IMR-90 (cell line): ENCODE measurements at regions not wholly inside any gene's neighbourhood (a gene's known extent, or its start where the extent isn't known, plus 50 kb on each side); places are given as distances from the start of the nearest gene placed in this dataset.

ENCODE experiments used
- ATAC-seq: fragments of 200-7000 bp; cut with Tn5 transposase; 2 replicates; pipeline ENCODE4 v1.9.1; 2020; ENCODE audit warnings: low read depth, mild to moderate bottlenecking, moderate library complexity
- BruUV-seq: library from RNA; stranded (reverse); fragments of 400-500 nt; replicated peaks from 2 replicates; lab custom pipeline; 2021; lab: Mats Ljungman, UMichigan
- CTCF ChIA-PET: fragments of 300-600 bp; formaldehyde crosslinking; extraction: SDS; loops from one replicate; lab custom pipeline; 2021; ENCODE audit warnings: antibody characterized with exemption; lab: Yijun Ruan, JAX
- POLR2A ChIA-PET: fragments of 300-600 bp; sonication (Branson Sonifier 250); formaldehyde crosslinking; loops from one replicate; lab custom pipeline; 2022; ENCODE audit warnings: antibody characterized with exemption; ENCODE audit not compliant: unreplicated experiment; lab: Charles Lee
- DNase-seq: peaks from one replicate; pipeline ENCODE4 v3.0.0; 2013
- H2AFZ ChIP-seq: replicated peaks from 2 replicates; pipeline ENCODE3; 2013; ENCODE audit warnings: low read length, mild to moderate bottlenecking; ENCODE audit not compliant: poor library complexity
- H2AK5ac ChIP-seq: 2 replicates; pipeline ENCODE4 v1.6.1; 2013; ENCODE audit warnings: low read depth, low read length, inconsistent platforms
- H2AK9ac ChIP-seq: replicated peaks from 2 replicates; pipeline ENCODE3; 2013; ENCODE audit warnings: mild to moderate bottlenecking, low read depth, low read length, moderate library complexity; ENCODE audit not compliant: poor library complexity
- H2BK120ac ChIP-seq: 2 replicates; pipeline ENCODE4 v1.6.1; 2013; ENCODE audit warnings: low read depth, low read length, inconsistent platforms
- H2BK15ac ChIP-seq: 3 replicates; pipeline ENCODE4 v1.6.1; 2013; ENCODE audit warnings: low read depth, low read length, inconsistent platforms
- H2BK20ac ChIP-seq: 2 replicates; pipeline ENCODE4 v1.6.1; 2013; ENCODE audit warnings: low read depth, mild to moderate bottlenecking, inconsistent platforms, low read length, moderate library complexity
- H2BK5ac ChIP-seq: 2 replicates; pipeline ENCODE4 v1.6.1; 2013; ENCODE audit warnings: mild to moderate bottlenecking, low read depth, low read length, inconsistent platforms; ENCODE audit not compliant: poor library complexity, severe bottlenecking
- H3K14ac ChIP-seq: replicated peaks from 2 replicates; pipeline ENCODE4 v1.6.1; 2013; ENCODE audit warnings: low read depth, low read length, inconsistent platforms
- H3K18ac ChIP-seq: 2 replicates; pipeline ENCODE4 v1.6.1; 2013; ENCODE audit warnings: low read depth, low read length, control low read depth
- H3K23ac ChIP-seq: 2 replicates; pipeline ENCODE4 v1.6.1; 2013; ENCODE audit warnings: low read depth, low read length, inconsistent platforms
- H3K27ac ChIP-seq: 2 replicates; pipeline ENCODE4 v1.5.1; 2013; ENCODE audit warnings: mild to moderate bottlenecking, control low read depth, low read length; ENCODE audit not compliant: insufficient read depth
- H3K27me3 ChIP-seq: 2 replicates; pipeline ENCODE4 v1.6.1; 2013; ENCODE audit warnings: low read length; ENCODE audit not compliant: control insufficient read depth, insufficient read depth
- H3K36me3 ChIP-seq: 2 replicates; pipeline ENCODE4 v1.6.1; 2013; ENCODE audit warnings: low read length, mixed read lengths; ENCODE audit not compliant: control insufficient read depth, insufficient read depth
- H3K4ac ChIP-seq: 2 replicates; pipeline ENCODE4 v1.6.1; 2013; ENCODE audit warnings: low read depth, low read length, inconsistent platforms
- H3K4me1 ChIP-seq: 2 replicates; pipeline ENCODE4 v1.6.1; 2013; ENCODE audit warnings: low read length, mixed read lengths; ENCODE audit not compliant: control insufficient read depth, insufficient read depth
- H3K4me2 ChIP-seq: 2 replicates; pipeline ENCODE4 v1.6.1; 2013; ENCODE audit warnings: low read depth, mild to moderate bottlenecking, control low read depth, low read length, moderate library complexity
- H3K4me3 ChIP-seq: 2 replicates; pipeline ENCODE4 v1.5.1; 2013; ENCODE audit warnings: low read depth, mild to moderate bottlenecking, control low read depth, low read length, moderate library complexity; ENCODE audit not compliant: insufficient read depth
- H3K56ac ChIP-seq: 2 replicates; pipeline ENCODE4 v1.6.1; 2013; ENCODE audit warnings: low read length, inconsistent platforms; ENCODE audit not compliant: insufficient read depth; ENCODE audit errors: extremely low read depth
- H3K79me1 ChIP-seq, 2 experiments: 2 replicates each; pipeline ENCODE4 v1.6.1; 2013; ENCODE audit warnings: low read length in 2 of 2, inconsistent platforms in 1 of 2, low read depth in 1 of 2
- H3K9ac ChIP-seq: 2 replicates; pipeline ENCODE4 v1.6.1; 2013; ENCODE audit warnings: low read depth, low read length, control low read depth
- H3K9me1 ChIP-seq: 2 replicates; pipeline ENCODE4 v1.6.1; 2013; ENCODE audit warnings: low read length, inconsistent platforms; ENCODE audit not compliant: insufficient read depth
- H3K9me3 ChIP-seq: 2 replicates; pipeline ENCODE4 v1.6.1; 2013; ENCODE audit warnings: low read length; ENCODE audit not compliant: control insufficient read depth, insufficient read depth
- H4K20me1 ChIP-seq: 2 replicates; pipeline ENCODE4 v1.6.1; 2013; ENCODE audit warnings: low read length, inconsistent platforms; ENCODE audit not compliant: insufficient read depth
- H4K5ac ChIP-seq: 2 replicates; pipeline ENCODE4 v1.6.1; 2013; ENCODE audit warnings: mild to moderate bottlenecking, low read depth, low read length, control low read depth
- H4K8ac ChIP-seq, 2 experiments: 2 replicates each; pipeline ENCODE4 v1.6.1; 2013; ENCODE audit warnings: low read depth in 2 of 2, low read length in 2 of 2, control low read depth in 1 of 2, inconsistent platforms in 1 of 2
- H4K91ac ChIP-seq: 2 replicates; pipeline ENCODE4 v1.6.1; 2013; ENCODE audit warnings: low read depth, low read length, inconsistent platforms; ENCODE audit not compliant: insufficient read depth
- CEBPB ChIP-seq: IDR thresholded peaks from 2 replicates; pipeline ENCODE4 v1.6.1; 2012; ENCODE audit warnings: low read depth, low read length, improper control_type of control experiment
- CHD1 ChIP-seq: IDR thresholded peaks from 2 replicates; pipeline ENCODE4 v1.6.1; 2012; ENCODE audit warnings: low read depth, low read length, improper control_type of control experiment
- CTCF ChIP-seq: conservative IDR thresholded peaks from 2 replicates; pipeline ENCODE4 v1.5.1; 2012; ENCODE audit warnings: mild to moderate bottlenecking, low read depth, low read length, improper control_type of control experiment
- ELK1 ChIP-seq: fragments of 150-350 bp; IDR thresholded peaks from 2 replicates; pipeline ENCODE4 v1.6.1; 2016; ENCODE audit warnings: low read depth, mild to moderate bottlenecking, low read length, moderate library complexity, borderline replicate concordance
- FOS ChIP-seq: fragments of 150-350 bp; IDR thresholded peaks from 2 replicates; pipeline ENCODE4 v1.6.1; 2016; ENCODE audit warnings: low read depth, low read length
- MAZ ChIP-seq: IDR thresholded peaks from 2 replicates; pipeline ENCODE4 v1.6.1; 2012; ENCODE audit warnings: low read depth, mild to moderate bottlenecking, low read length, improper control_type of control experiment, moderate library complexity, borderline replicate concordance
- MXI1 ChIP-seq: IDR thresholded peaks from 2 replicates; pipeline ENCODE4 v1.6.1; 2012; ENCODE audit warnings: low read depth, mild to moderate bottlenecking, low read length, moderate library complexity, borderline replicate concordance
- NFE2L2 ChIP-seq: fragments of 150-350 bp; IDR thresholded peaks from 2 replicates; pipeline ENCODE4 v1.6.1; 2016; ENCODE audit warnings: low read depth, mild to moderate bottlenecking, low read length
- POLR2A ChIP-seq: IDR thresholded peaks from 2 replicates; pipeline ENCODE4 v1.6.1; 2012; ENCODE audit warnings: mild to moderate bottlenecking, low read depth, low read length
- RAD21 ChIP-seq: IDR thresholded peaks from 2 replicates; pipeline ENCODE4 v1.6.1; 2012; ENCODE audit warnings: low read length, improper control_type of control experiment
- RCOR1 ChIP-seq: IDR thresholded peaks from 2 replicates; pipeline ENCODE4 v1.6.1; 2012; ENCODE audit warnings: mild to moderate bottlenecking, low read length, improper control_type of control experiment; ENCODE audit not compliant: insufficient replicate concordance
- RFX5 ChIP-seq: IDR thresholded peaks from 2 replicates; pipeline ENCODE4 v1.8.0; 2012; ENCODE audit warnings: low read depth, mild to moderate bottlenecking, low read length, moderate library complexity
- SMC3 ChIP-seq: fragments of 150-350 bp; IDR thresholded peaks from 2 replicates; pipeline ENCODE4 v1.6.1; 2016; ENCODE audit warnings: low read depth, mild to moderate bottlenecking, antibody characterized with exemption, low read length, moderate library complexity
- USF2 ChIP-seq: fragments of 150-350 bp; IDR thresholded peaks from 2 replicates; pipeline ENCODE4 v1.6.1; 2017; ENCODE audit warnings: mild to moderate bottlenecking, antibody characterized with exemption, low read length, low read depth
- WGBS, 2 experiments: methylation state at CpG; one replicate each; pipeline versions ENCODE4 v1.1.5 to v1.1.7; 2013; ENCODE audit warnings: missing lambda C conversion rate in 2 of 2; ENCODE audit not compliant: insufficient read length in 1 of 2; ENCODE audit errors: extremely low coverage in 2 of 2; 5-methylcytosine and 5-hydroxymethylcytosine counted together
- dilution Hi-C: fragments of 300-500 bp; cut with HindIII; formaldehyde crosslinking; loops from one replicate; pipeline ENCODE4 v1.14.3; 2018; ENCODE audit warnings: low sequenced_read_pairs; ENCODE audit not compliant: unreplicated experiment
- in situ Hi-C: fragments of 300-500 bp; cut with MboI; formaldehyde crosslinking; loops from 3 replicates; pipeline ENCODE4 v1.14.3; 2019; ENCODE audit warnings: low sequenced_read_pairs, inconsistent platforms, mixed read lengths
- intact Hi-C: fragments of 100-400 bp; cut with micrococcal nuclease; formaldehyde crosslinking; loops from 2 replicates; pipeline ENCODE4 v1.10.0; 2022

- dilution Hi-C loops: no loop called here
- TF ChIP-seq MXI1 (no peak), POLR2A (no peak), MAZ (no peak), CEBPB (no peak), RAD21 (no peak), CHD1 (no peak), FOS (no peak), RCOR1 (no peak), CTCF (no peak), USF2 (no peak), RFX5 (no peak), SMC3 (no peak), ELK1 (no peak), NFE2L2 (no peak)
Measured at GRCh38 chr12:74446466-74446865, 91.2 kb upstream of the ATXN7L3B start.

More at GRCh38 chr12:74446466-74446865, 91.2 kb upstream of the ATXN7L3B start:
- H3K56ac ChIP-seq: no peak overlapping the region
- no peaks in the 10 kb centered on the region for H3K9me1 ChIP-seq
- H2AK9ac ChIP-seq: no peak overlapping the region
- no peak overlapping the region for H3K4me3 ChIP-seq
- no peaks in the 10 kb centered on the region for H3K27me3 ChIP-seq
- DNase-seq (no peak), ATAC-seq (no peak)
- in situ Hi-C loops (no loop called here), intact Hi-C loops (no loop called here)
- H3K23ac ChIP-seq: no peak overlapping the region
- no CpG with 5 or more reads among the region's 2 CpGs for WGBS, 2 experiments
- H4K8ac ChIP-seq: no peak overlapping the region
- no TSS peak for BruUV-seq
- H2BK120ac ChIP-seq: no peak overlapping the region
- H2AK5ac ChIP-seq: no peak overlapping the region
- no peak overlapping the region for H3K14ac ChIP-seq
- no peak overlapping the region for H3K9ac ChIP-seq
- no peaks in the 10 kb centered on the region for H3K9me3 ChIP-seq
- H3K18ac ChIP-seq: no peak overlapping the region
- H3K36me3 ChIP-seq: no peaks in the 10 kb centered on the region
- no peak overlapping the region for H4K91ac ChIP-seq
- no peak overlapping the region for H3K4me2 ChIP-seq
- H2BK5ac ChIP-seq: no peak overlapping the region
- ChIA-PET CTCF (no interaction called here), POLR2A (no interaction called here)
- no peak overlapping the region for H2AFZ ChIP-seq
- no peak overlapping the region for H2BK15ac ChIP-seq
- H3K4me1 ChIP-seq: no peaks in the 10 kb centered on the region
- no peak overlapping the region for H3K27ac ChIP-seq
- H3K4ac ChIP-seq: no peak overlapping the region
- H4K5ac ChIP-seq: no peak overlapping the region
- H3K79me1 ChIP-seq: no peaks in the 10 kb centered on the region
- H2BK20ac ChIP-seq: no peak overlapping the region
- H4K20me1 ChIP-seq: no peaks in the 10 kb centered on the region
